Activated T-cell treated with anti-CD3 and anti-CD28 coated beads, Interleukin-2, amount 50 U/mL, for 72 hours (primary cell): ENCODE measurements at regions not wholly inside any gene's neighbourhood (a gene's known extent, or its start where the extent isn't known, plus 50 kb on each side); places are given as distances from the start of the nearest gene placed in this dataset.

ENCODE experiments used
- ATAC-seq, 2 donors: fragments of 150-1000 bp; cut with Tn5 transposase; replicated peaks in 1 of 2; 2 replicates each; pipeline ENCODE4 v1.10.0; 2021; ENCODE audit warnings: moderate library complexity in 2 of 2, mild to moderate bottlenecking in 1 of 2
- DNase-seq, 2 donors: peaks; one replicate each; pipeline ENCODE4 v3.0.0; 2021 to 2022; ENCODE audit warnings: mixed read lengths in 1 of 2
- H3K27ac Mint-ChIP-seq: one replicate; pipeline ENCODE4 v1.8.0; 2022; ENCODE audit warnings: mild to moderate bottlenecking, moderate library complexity, mixed read lengths
- H3K27me3 Mint-ChIP-seq: one replicate; pipeline ENCODE4 v1.8.0; 2022; ENCODE audit warnings: low read depth, mixed read lengths
- H3K36me3 Mint-ChIP-seq, 2 donors: one replicate each; pipeline ENCODE4 v1.8.0; 2022; ENCODE audit warnings: mixed read lengths in 2 of 2, mild to moderate bottlenecking in 1 of 2; ENCODE audit not compliant: insufficient read depth in 2 of 2
- H3K4me1 Mint-ChIP-seq: one replicate; pipeline ENCODE4 v1.8.0; 2022; ENCODE audit warnings: low read depth, mixed read lengths
- H3K4me3 Mint-ChIP-seq, 2 donors: one replicate each; pipeline ENCODE4 v1.8.0; 2022; ENCODE audit warnings: mild to moderate bottlenecking in 2 of 2, mixed read lengths in 2 of 2, moderate library complexity in 2 of 2
- H3K9me3 Mint-ChIP-seq, 2 donors: one replicate each; pipeline ENCODE4 v1.8.0; 2022; ENCODE audit warnings: mixed read lengths in 2 of 2

DNA sequence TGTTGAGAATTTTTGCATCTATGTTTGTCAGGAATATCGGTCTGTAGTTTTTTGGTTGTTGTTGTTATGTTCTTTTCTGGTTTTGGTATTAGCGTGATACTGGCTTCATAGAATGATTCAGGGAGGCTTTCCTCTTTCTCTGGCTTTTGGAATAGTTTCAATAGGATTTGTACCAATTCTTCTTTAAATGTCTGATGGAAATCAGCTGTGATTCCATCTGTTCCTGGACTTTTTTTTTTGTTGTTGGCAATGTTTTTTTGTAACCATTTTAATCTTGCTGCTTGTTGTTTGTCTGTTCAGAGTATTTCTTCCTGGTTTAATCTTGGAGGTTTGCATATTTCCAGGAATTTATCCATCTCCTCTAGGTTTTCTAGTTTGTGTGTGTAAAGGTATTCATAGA is 81.5 kb upstream of the GK2 start:
- H3K27ac Mint-ChIP-seq, result no peak overlapping the region
- H3K4me1 Mint-ChIP-seq, result no peaks in the 10 kb centered on the region
- peaks cover 0 to 2% of the 10 kb centered on the region in 2 donors for H3K9me3 Mint-ChIP-seq
- no peak for DNase-seq
- no peaks in the 10 kb centered on the region for H3K36me3 Mint-ChIP-seq
- peaks cover 6% of the 10 kb centered on the region for H3K27me3 Mint-ChIP-seq
- no peak for ATAC-seq
- H3K4me3 Mint-ChIP-seq, result no peak overlapping the region

DNA sequence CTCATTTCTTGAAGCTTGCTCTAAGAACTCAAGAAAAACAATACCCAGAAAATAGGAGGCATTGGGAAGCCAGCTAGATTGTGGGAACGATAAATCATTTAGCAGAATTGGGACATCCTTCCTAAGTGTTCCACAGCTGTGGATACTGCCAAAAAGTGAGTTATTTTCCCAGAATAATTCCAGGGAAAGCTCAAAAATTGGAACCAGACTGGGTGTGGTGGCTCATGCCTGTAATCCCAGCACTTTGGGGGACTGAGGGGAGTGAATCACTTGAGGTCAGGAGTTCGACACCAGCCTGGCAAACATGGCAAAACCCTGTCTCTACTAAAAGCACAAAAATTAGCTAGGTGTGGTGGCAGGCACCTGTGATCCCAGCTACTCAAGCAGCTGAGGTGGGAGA is 68.2 kb upstream of the GK2 start:
- Mint-ChIP-seq H3K4me1 (no peaks in the 10 kb centered on the region), H3K4me3 (no peak overlapping the region), H3K27me3 (no peaks in the 10 kb centered on the region), H3K36me3 (no peaks in the 10 kb centered on the region), H3K9me3 (peaks cover 0 to 6% of the 10 kb centered on the region in 2 donors), H3K27ac (no peak overlapping the region)
- DNase-seq, result no peak
- no peak for ATAC-seq

DNA sequence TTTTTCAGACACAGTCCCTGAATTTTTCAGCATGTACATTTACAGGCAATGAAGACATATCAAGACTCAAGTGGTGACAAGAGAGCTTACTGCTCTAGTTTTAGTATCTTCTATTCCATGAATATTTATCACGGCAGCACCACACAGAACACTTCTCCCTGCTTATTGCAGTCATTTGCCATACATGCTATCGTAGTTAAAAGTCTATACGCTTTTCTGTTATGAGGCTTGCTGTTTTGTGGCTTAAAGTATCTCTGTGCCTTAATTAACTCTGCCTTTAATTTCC is 65.4 kb upstream of the GK2 start:
- no peaks in the 10 kb centered on the region for H3K36me3 Mint-ChIP-seq
- ATAC-seq, result no peak
- no peaks in the 10 kb centered on the region for H3K4me1 Mint-ChIP-seq
- H3K27ac Mint-ChIP-seq, result no peak overlapping the region
- H3K4me3 Mint-ChIP-seq, result no peak overlapping the region
- H3K9me3 Mint-ChIP-seq, result no peaks in the 10 kb centered on the region
- no peaks in the 10 kb centered on the region for H3K27me3 Mint-ChIP-seq
- DNase-seq, result no peak

DNA sequence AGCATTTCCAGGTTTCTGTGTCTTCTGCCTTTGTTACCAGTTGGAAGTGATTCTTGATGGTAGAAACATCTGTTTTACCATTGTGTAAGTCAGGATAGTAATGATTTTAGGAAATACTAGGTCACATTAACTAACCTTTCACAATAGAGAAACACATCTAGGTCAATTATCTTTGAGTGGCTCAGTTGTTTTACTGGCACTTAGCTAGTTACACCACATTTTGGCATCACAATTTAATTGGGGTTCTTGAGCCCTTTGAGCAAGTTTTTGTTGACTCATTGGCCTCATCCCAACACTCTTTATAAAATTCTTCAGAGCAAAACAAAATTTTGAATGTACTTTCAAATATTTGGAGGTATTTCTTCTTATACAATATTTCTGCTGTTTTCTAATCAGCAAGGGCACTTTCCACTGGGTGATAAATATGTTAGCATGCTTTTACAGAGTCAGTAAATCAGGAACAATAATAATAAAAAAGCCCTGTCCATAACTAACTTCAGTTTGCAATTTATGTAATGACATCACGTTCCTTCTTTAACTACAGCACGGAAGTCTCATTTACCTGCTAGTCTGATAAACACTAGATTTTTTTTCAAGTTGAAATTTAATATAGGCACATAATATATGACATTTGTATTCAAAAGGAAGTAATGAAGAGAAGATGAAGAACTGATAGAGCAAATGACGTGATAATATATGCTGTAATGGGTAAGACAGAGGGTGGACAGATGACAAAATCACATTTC is 64.8 kb upstream of the GK2 start:
- no peak overlapping the region for H3K4me3 Mint-ChIP-seq
- no peaks in the 10 kb centered on the region for H3K27me3 Mint-ChIP-seq
- DNase-seq, result no peak
- no peaks in the 10 kb centered on the region for H3K9me3 Mint-ChIP-seq
- H3K36me3 Mint-ChIP-seq, result no peaks in the 10 kb centered on the region
- no peak for ATAC-seq
- H3K4me1 Mint-ChIP-seq, result no peaks in the 10 kb centered on the region
- H3K27ac Mint-ChIP-seq, result no peak overlapping the region

DNA sequence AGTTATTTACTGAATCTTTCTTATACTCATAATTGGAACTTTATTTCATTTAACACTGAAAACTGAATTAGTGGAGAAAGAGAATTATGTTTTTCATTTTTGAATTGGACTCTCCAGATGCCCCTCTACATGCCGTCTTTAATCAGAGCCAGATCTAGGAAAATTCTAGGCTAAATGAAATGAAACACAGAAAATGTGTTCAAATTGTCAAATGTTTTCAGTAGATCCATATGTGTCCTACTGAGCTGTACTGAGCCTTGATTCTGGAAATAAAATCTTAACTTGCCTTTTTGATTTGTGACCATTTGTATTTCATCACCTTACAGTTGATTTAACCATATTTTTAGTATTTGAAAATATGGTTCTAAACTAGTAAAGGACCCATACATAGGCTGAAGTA is 64.0 kb upstream of the GK2 start:
- ATAC-seq (no peak), DNase-seq (no peak)
- H3K36me3 Mint-ChIP-seq, result no peaks in the 10 kb centered on the region
- H3K4me3 Mint-ChIP-seq, result no peak overlapping the region
- no peaks in the 10 kb centered on the region for H3K9me3 Mint-ChIP-seq
- H3K27me3 Mint-ChIP-seq, result no peaks in the 10 kb centered on the region
- no peak overlapping the region for H3K27ac Mint-ChIP-seq
- no peaks in the 10 kb centered on the region for H3K4me1 Mint-ChIP-seq

DNA sequence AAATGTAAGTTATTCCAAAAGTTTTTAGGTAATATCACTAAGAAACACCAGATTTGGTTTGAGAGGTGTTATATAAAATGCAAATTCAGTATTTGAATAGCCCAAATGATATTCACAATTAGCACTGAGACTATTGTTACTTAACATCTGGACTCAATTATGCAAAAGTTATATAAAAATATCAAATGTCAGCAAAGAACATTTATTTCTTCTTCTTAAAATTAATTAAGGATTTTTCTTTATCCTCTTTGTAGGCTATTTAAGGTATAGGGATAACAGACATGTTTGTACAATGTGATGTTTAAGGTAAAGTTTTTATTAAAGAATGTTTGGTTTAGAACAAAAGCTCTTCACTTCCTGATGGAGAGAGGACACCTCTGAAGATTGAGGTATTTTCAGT is 63.3 kb upstream of the GK2 start:
- no peak overlapping the region for H3K27ac Mint-ChIP-seq
- H3K4me1 Mint-ChIP-seq, result no peaks in the 10 kb centered on the region
- no peaks in the 10 kb centered on the region for H3K9me3 Mint-ChIP-seq
- DNase-seq (no peak), ATAC-seq (no peak)
- H3K36me3 Mint-ChIP-seq, result no peaks in the 10 kb centered on the region
- H3K27me3 Mint-ChIP-seq, result no peaks in the 10 kb centered on the region
- no peak overlapping the region for H3K4me3 Mint-ChIP-seq

DNA sequence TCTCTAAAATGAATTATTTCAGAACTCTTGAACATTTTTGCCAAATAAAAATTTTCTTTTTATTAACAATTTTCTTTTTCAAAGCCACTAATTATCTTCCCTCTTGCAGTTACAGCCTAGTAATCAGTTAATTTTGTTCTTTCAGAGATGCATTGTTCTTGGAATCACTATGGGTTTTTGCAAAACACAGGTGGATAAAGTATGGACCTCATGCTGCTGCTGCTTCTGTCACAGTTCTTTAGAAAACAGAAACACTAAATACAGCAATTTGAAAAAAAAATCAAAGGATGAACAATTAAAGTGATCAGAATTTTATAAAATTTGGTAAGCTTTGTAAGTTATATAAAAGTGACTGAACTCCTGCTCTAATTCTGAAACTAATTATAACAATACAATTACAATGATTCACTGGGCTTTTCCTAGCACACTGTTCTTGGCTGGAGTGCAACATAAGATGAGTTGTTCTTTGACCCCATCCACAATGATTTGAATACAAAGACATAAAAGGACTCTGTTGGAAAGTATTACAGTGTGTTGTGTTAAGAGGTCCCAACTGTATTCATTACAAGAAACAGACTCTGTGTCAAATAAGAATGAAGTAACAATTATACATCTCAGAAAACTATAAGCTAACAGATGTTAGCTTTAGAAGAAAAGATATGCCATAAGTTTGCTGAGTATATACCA is 59.4 kb upstream of the GK2 start:
- ATAC-seq (no peak), DNase-seq (no peak)
- Mint-ChIP-seq H3K27ac (no peak overlapping the region), H3K4me1 (no peaks in the 10 kb centered on the region), H3K4me3 (no peak overlapping the region), H3K36me3 (no peaks in the 10 kb centered on the region), H3K9me3 (peaks cover 0 to 2% of the 10 kb centered on the region in 2 donors), H3K27me3 (no peaks in the 10 kb centered on the region)

DNA sequence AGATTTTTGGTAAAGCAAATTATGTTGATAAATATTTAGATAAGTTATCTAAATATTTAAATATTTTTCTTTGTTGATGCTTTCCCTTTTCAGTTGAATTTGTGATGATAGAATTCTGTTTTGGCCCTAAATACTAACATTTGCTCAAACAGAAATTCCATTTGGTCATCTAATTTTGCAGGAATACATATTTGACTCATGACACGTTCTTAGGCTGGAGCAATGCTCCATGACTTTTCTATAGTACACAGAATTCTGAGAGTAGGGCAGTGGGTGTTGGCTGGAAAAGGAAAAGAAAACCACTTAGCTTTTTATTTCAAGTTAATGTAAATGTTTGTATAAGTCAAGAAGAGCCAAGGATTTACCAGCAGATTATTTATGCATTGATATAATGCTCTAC is 58.6 kb upstream of the GK2 start:
- Mint-ChIP-seq H3K27me3 (peaks cover 5% of the 10 kb centered on the region), H3K4me3 (no peak overlapping the region), H3K9me3 (peaks cover 0 to 2% of the 10 kb centered on the region in 2 donors), H3K36me3 (no peaks in the 10 kb centered on the region), H3K4me1 (no peaks in the 10 kb centered on the region), H3K27ac (no peak overlapping the region)
- ATAC-seq, result no peak
- DNase-seq, result no peak
